Vagina (tissue), 2 donors: ENCODE measurements at regions not wholly inside any gene's neighbourhood (a gene's known extent, or its start where the extent isn't known, plus 50 kb on each side); places are given as distances from the start of the nearest gene placed in this dataset.

Experiments used
- POLR2A ChIP-seq, 2 donors: fragments of 450-650 bp; IDR thresholded peaks; one replicate each; pipeline ENCODE4 v1.6.1; 2017; ENCODE audit warnings: antibody characterized with exemption in 2 of 2, mild to moderate bottlenecking in 2 of 2, moderate library complexity in 2 of 2
- TF ChIP-seq, protein P1 (sequence below), 3 experiments: fragments of 450-650 bp in 2 of 3; fragments of 200-600 bp in 1 of 3; sonication (generic) in 1 of 3; IDR thresholded peaks; one replicate each; pipeline ENCODE4 v1.5.1; 2017 to 2019; ENCODE audit warnings: antibody characterized with exemption in 3 of 3, mild to moderate bottlenecking in 2 of 3, moderate library complexity in 2 of 3

- TF ChIP-seq, protein P1, sequence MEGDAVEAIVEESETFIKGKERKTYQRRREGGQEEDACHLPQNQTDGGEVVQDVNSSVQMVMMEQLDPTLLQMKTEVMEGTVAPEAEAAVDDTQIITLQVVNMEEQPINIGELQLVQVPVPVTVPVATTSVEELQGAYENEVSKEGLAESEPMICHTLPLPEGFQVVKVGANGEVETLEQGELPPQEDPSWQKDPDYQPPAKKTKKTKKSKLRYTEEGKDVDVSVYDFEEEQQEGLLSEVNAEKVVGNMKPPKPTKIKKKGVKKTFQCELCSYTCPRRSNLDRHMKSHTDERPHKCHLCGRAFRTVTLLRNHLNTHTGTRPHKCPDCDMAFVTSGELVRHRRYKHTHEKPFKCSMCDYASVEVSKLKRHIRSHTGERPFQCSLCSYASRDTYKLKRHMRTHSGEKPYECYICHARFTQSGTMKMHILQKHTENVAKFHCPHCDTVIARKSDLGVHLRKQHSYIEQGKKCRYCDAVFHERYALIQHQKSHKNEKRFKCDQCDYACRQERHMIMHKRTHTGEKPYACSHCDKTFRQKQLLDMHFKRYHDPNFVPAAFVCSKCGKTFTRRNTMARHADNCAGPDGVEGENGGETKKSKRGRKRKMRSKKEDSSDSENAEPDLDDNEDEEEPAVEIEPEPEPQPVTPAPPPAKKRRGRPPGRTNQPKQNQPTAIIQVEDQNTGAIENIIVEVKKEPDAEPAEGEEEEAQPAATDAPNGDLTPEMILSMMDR (IDR thresholded peaks at IDR 0.05), result no peak
- no peak for TF ChIP-seq POLR2A (IDR thresholded peaks at IDR 0.05)
Observed at GRCh38 chr9:78468231-78468630, 171.3 kb downstream of the PSAT1 start.
